H1 (cell line): ENCODE measurements at regions not wholly inside any gene's neighbourhood (a gene's known extent, or its start where the extent isn't known, plus 50 kb on each side); places are given as distances from the start of the nearest gene placed in this dataset.

Source experiments
- ATF3 ChIP-seq: IDR thresholded peaks from 2 replicates; pipeline ENCODE4 v1.6.1; 2011; ENCODE audit warnings: low read depth, mild to moderate bottlenecking, low read length; ENCODE audit not compliant: insufficient read depth
- CBX8 ChIP-seq: fragments of 300-800, 300-1000 bp; sonication (generic); IDR thresholded peaks from 2 replicates; pipeline ENCODE4 v1.7.1; 2016; ENCODE audit warnings: low read depth, low read length, borderline replicate concordance
- CHD2 ChIP-seq: IDR thresholded peaks from 2 replicates; pipeline ENCODE4 v1.6.1; 2012; ENCODE audit warnings: low read length, improper control_type of control experiment
- CHD7 ChIP-seq: fragments of 300-600 bp; sonication (generic); IDR thresholded peaks from 2 replicates; pipeline ENCODE4 v1.7.1; 2012; ENCODE audit warnings: low read length, moderate library complexity, mild to moderate bottlenecking, inconsistent platforms; ENCODE audit not compliant: insufficient replicate concordance
- JUN ChIP-seq: IDR thresholded peaks from 2 replicates; pipeline ENCODE4 v1.6.1; 2011; ENCODE audit warnings: low read depth, mild to moderate bottlenecking, improper control_type of control experiment, low read length
- KDM1A ChIP-seq: fragments of 200-600, 300-600 bp; sonication (generic); IDR thresholded peaks from 2 replicates; pipeline ENCODE4 v1.7.1; 2016; ENCODE audit warnings: mild to moderate bottlenecking, low read length, borderline replicate concordance
- KDM4A ChIP-seq: IDR thresholded peaks from one replicate; pipeline ENCODE4 v1.7.1; 2012; ENCODE audit warnings: low read depth, mild to moderate bottlenecking, moderate library complexity, low read length, inconsistent platforms; ENCODE audit not compliant: severe bottlenecking
- RXRA ChIP-seq: IDR thresholded peaks from 2 replicates; pipeline ENCODE4 v1.6.1; 2011; ENCODE audit warnings: low read depth, mild to moderate bottlenecking, low read length, moderate library complexity; ENCODE audit not compliant: insufficient read depth
- SP2 ChIP-seq: IDR thresholded peaks from 2 replicates; pipeline ENCODE4 v1.6.1; 2012; ENCODE audit warnings: mild to moderate bottlenecking, low read length, inconsistent platforms
- TEAD4 ChIP-seq: IDR thresholded peaks from 2 replicates; pipeline ENCODE4 v1.6.1; 2012; ENCODE audit warnings: low read depth, low read length, inconsistent platforms, mixed read lengths

DNA sequence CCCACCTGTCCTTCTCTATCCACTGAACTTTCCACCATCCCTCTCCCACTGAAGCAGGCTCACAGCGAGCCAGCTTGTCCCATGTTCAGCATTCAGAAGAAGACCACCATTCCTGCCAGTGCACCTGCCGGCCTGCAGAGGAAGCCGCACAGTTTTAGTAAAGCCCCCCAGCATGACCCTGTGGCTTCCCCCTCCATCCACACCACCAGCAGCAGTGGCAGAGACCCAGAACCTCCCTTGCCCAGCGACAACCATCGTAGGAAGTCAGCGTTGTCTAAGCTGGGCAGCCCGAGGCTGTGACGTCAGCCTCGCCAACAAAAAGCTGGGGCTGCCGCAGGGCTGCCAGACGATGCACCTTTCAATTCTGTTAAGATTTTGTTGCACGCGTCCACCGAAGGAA lies 66.6 kb upstream of the TAMM41 start (continued):
- TF ChIP-seq CHD7 (no peak), SP2 (no peak), KDM4A (no peak), RXRA (no peak), ATF3 (no peak), CHD2 (no peak), TEAD4 (no peak), CBX8 (no peak), KDM1A (no peak), JUN (no peak)
